Prostate gland (tissue), 2 donors: ENCODE measurements at regions not wholly inside any gene's neighbourhood (a gene's known extent, or its start where the extent isn't known, plus 50 kb on each side); places are given as distances from the start of the nearest gene placed in this dataset.

ENCODE experiments used
- CTCF ChIP-seq, 4 experiments: fragments of 200-600 bp in 2 of 4; fragments of 450-650 bp in 2 of 4; sonication (generic) in 2 of 4; IDR thresholded peaks; 1 replicate in 3 of 4; 2 replicates in 1 of 4; pipeline ENCODE4 v1.5.1; 2016 to 2019; ENCODE audit warnings: antibody characterized with exemption in 4 of 4, mild to moderate bottlenecking in 2 of 4, moderate library complexity in 2 of 4
- POLR2A ChIP-seq: fragments of 450-650 bp; IDR thresholded peaks from one replicate; pipeline ENCODE4 v1.6.1; 2016; ENCODE audit warnings: antibody characterized with exemption, mild to moderate bottlenecking

GRCh38 chr7:55274156-55274555 is 91.0 kb upstream of the LANCL2 start:
- no peak for TF ChIP-seq POLR2A
- TF ChIP-seq CTCF (IDR thresholded peaks at IDR 0.05): no peak
